Neutrophil (primary cell): ENCODE measurements at regions not wholly inside any gene's neighbourhood (a gene's known extent, or its start where the extent isn't known, plus 50 kb on each side); places are given as distances from the start of the nearest gene placed in this dataset.

ENCODE experiments used
- H3K27ac ChIP-seq: fragments of 200-600 bp; sonication (generic); 2 replicates; pipeline ENCODE4 v1.5.1; 2016; ENCODE audit warnings: mild to moderate bottlenecking, moderate library complexity
- H3K27me3 ChIP-seq: fragments of 200-600 bp; sonication (generic); 2 replicates; pipeline ENCODE4 v1.6.0; 2016; ENCODE audit warnings: mild to moderate bottlenecking
- H3K36me3 ChIP-seq: fragments of 200-600 bp; sonication (generic); 2 replicates; pipeline ENCODE4 v1.5.1; 2017
- H3K4me1 ChIP-seq, 2 experiments: fragments of 200-600 bp in 1 of 2; sonication (generic) in 1 of 2; 1 replicate in 1 of 2; 2 replicates in 1 of 2; pipeline versions ENCODE4 v1.5.1 to v1.6.1; 2013 to 2016; ENCODE audit warnings: low read depth in 1 of 2, low read length in 1 of 2, mild to moderate bottlenecking in 1 of 2, moderate library complexity in 1 of 2; ENCODE audit not compliant: control insufficient read depth in 1 of 2, insufficient read depth in 1 of 2
- H3K4me3 ChIP-seq, 2 experiments: fragments of 200-600 bp in 1 of 2; sonication (generic) in 1 of 2; 1 replicate in 1 of 2; 2 replicates in 1 of 2; pipeline ENCODE4 v1.5.1; 2013 to 2016; ENCODE audit warnings: low read depth in 1 of 2, low read length in 1 of 2, mild to moderate bottlenecking in 1 of 2, moderate library complexity in 1 of 2
- H3K9me3 ChIP-seq: fragments of 200-600 bp; sonication (generic); 2 replicates; pipeline ENCODE4 v1.5.1; 2016
- CTCF ChIP-seq: fragments of 200-600 bp; sonication (generic); IDR thresholded peaks from 2 replicates; pipeline ENCODE4 v1.5.1; 2016; ENCODE audit warnings: antibody characterized with exemption

DNA sequence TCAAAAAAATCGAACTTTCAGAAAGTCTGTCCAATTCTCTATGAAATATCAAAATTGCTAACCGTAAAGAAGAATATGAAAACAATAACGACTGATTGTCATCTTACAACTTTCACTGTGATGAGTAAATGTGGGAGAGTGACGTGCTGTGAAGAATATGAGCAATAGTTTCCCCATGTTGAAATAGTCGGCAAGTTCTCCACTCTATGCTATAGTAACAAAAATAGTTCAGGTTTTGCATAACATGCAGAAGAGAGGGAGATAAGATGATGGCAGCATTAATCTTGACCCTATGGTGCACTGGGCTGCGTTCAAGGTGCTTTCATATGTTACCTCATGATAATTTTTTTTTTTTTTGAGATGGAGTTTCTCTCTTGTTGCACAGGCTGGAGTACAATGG is 196.8 kb upstream of the CYRIA start:
- TF ChIP-seq CTCF: no peak
- no peaks in the 10 kb centered on the region for H3K36me3 ChIP-seq

DNA sequence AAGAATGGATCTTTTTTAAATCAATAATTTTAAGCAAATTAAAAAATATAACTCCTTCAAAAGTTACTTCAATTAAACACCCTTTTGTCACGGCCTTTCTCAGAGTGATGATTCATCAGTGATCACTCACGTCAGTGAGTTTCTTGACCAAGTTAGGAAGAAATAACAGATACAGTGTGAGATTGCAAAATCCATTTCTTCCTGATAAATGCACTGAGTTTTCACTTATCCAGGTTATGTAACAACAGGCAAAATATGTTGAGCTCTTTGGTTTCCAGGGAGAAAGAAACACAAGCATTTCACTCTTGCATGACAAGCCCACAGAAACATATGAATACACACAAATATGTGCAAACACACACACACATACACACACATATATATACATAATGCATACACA is 195.9 kb upstream of the CYRIA start:
- Histone ChIP-seq H3K27me3 (no peaks in the 10 kb centered on the region), H3K36me3 (no peaks in the 10 kb centered on the region), H3K4me1 (no peaks in the 10 kb centered on the region), H3K4me3 (no peak overlapping the region), H3K9me3 (no peaks in the 10 kb centered on the region), H3K27ac (no peak overlapping the region)
- TF ChIP-seq CTCF: no peak

More for the DNA sequence above, 196.8 kb upstream of the CYRIA start:
- Histone ChIP-seq H3K9me3 (no peaks in the 10 kb centered on the region), H3K4me3 (no peak overlapping the region), H3K4me1 (no peaks in the 10 kb centered on the region), H3K27ac (no peak overlapping the region), H3K27me3 (no peaks in the 10 kb centered on the region)

DNA sequence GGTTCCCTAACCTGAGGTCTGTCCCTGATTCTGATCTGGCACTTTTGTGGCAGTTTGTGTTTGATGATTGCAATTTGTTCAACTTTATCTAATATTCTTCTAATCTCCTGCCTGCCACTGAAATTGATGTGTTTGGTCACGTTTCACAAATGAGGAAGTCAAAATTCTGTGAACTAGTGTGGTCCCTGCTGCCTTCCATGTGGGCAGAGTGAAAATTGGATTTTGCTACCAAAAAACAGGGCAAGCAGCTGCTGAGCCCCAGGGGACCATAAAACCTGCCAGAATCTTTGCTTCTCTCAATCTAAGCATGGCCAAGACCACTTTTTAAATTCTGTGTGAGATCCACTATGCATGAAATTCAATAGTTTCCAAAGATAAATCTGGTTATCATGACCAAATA is 195.5 kb upstream of the CYRIA start:
- no peaks in the 10 kb centered on the region for H3K4me1 ChIP-seq
- no peaks in the 10 kb centered on the region for H3K9me3 ChIP-seq
- no peak for TF ChIP-seq CTCF
- H3K4me3 ChIP-seq: no peak overlapping the region
- H3K27me3 ChIP-seq: no peaks in the 10 kb centered on the region
- no peaks in the 10 kb centered on the region for H3K36me3 ChIP-seq
- H3K27ac ChIP-seq: no peak overlapping the region

DNA sequence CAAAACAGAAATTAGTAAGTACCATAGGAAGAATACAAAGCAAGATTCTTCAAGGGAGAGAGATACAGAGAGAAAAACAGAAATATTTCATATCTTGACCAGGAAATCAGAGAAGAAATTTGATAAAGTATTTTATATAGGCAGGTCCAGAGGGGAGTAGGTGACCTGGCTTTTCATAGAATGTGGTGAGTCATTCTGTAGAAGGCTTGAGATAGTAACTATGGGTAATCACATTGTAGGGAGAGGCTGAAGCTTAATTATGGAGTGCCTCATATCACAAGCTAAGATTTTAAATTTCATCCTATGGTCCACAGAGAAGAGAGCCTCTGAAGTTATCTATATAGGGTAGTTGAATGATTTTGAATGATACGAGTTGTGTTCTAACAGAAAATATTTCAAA is 195.0 kb upstream of the CYRIA start:
- Histone ChIP-seq H3K36me3 (no peaks in the 10 kb centered on the region), H3K4me3 (no peak overlapping the region), H3K4me1 (no peaks in the 10 kb centered on the region), H3K9me3 (no peaks in the 10 kb centered on the region), H3K27ac (no peak overlapping the region), H3K27me3 (no peaks in the 10 kb centered on the region)
- TF ChIP-seq CTCF: no peak

GRCh38 chr2:16855183-16855582 is 189.5 kb upstream of the CYRIA start:
- no peaks in the 10 kb centered on the region for H3K27me3 ChIP-seq
- no peak for TF ChIP-seq CTCF
- no peaks in the 10 kb centered on the region for H3K36me3 ChIP-seq
- H3K4me3 ChIP-seq: no peak overlapping the region
- no peak overlapping the region for H3K27ac ChIP-seq
- no peaks in the 10 kb centered on the region for H3K4me1 ChIP-seq
- no peaks in the 10 kb centered on the region for H3K9me3 ChIP-seq

DNA sequence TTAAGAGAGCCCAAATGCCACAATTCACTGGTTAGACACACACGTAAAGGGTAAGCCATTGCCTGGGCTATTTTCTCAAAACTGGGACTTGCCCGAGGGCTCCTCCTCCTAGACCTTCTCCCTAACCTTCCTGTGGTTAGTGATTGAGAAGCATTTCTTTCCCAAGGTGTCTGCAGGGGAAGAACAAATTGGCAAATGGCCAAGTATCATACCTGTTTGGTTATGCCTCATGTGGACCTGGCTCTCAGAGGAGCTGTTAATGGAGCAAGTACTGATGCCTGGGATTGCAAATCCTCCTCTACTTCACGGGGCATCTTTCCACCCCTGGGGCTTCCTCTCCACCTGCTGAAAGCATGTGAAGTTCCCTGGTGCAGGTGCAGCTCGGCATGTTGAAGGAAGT is 187.5 kb upstream of the CYRIA start:
- TF ChIP-seq CTCF: no peak
- H3K9me3 ChIP-seq: no peaks in the 10 kb centered on the region
- H3K36me3 ChIP-seq: no peaks in the 10 kb centered on the region
- H3K4me3 ChIP-seq: no peak overlapping the region
- no peaks in the 10 kb centered on the region for H3K4me1 ChIP-seq
- H3K27ac ChIP-seq: no peak overlapping the region
- no peaks in the 10 kb centered on the region for H3K27me3 ChIP-seq
